Liver (tissue), 8 donors: ENCODE measurements at regions not wholly inside any gene's neighbourhood (a gene's known extent, or its start where the extent isn't known, plus 50 kb on each side); places are given as distances from the start of the nearest gene placed in this dataset.

Source experiments
- DNase-seq: peaks from one replicate; pipeline ENCODE4 v3.0.0-alpha.2; 2017; ENCODE audit warnings: low spot score
- H3K27ac ChIP-seq, 2 donors: one replicate each; pipeline ENCODE4 v1.7.0; 2013; ENCODE audit warnings: inconsistent platforms in 2 of 2, low read length in 2 of 2, control low read depth in 1 of 2, low read depth in 1 of 2, mild to moderate bottlenecking in 1 of 2
- H3K27me3 ChIP-seq, 4 donors: one replicate each; pipeline versions ENCODE4 v1.6.1 to v1.7.0; 2013; ENCODE audit warnings: low read length in 3 of 4, inconsistent platforms in 1 of 4, mild to moderate bottlenecking in 1 of 4, moderate library complexity in 1 of 4; ENCODE audit not compliant: control insufficient read depth in 4 of 4, insufficient read depth in 4 of 4
- H3K36me3 ChIP-seq, 4 donors: one replicate each; pipeline versions ENCODE4 v1.6.1 to v1.7.0; 2013; ENCODE audit warnings: low read length in 3 of 4, mild to moderate bottlenecking in 3 of 4, low read depth in 1 of 4, moderate library complexity in 1 of 4; ENCODE audit not compliant: control insufficient read depth in 4 of 4, insufficient read depth in 3 of 4
- H3K4me1 ChIP-seq, 4 donors: one replicate each; pipeline versions ENCODE4 v1.6.1 to v1.7.0; 2013; ENCODE audit warnings: low read length in 3 of 4, mild to moderate bottlenecking in 3 of 4, moderate library complexity in 1 of 4; ENCODE audit not compliant: control insufficient read depth in 4 of 4, insufficient read depth in 4 of 4
- H3K4me3 ChIP-seq, 3 donors: one replicate each; pipeline versions ENCODE4 v1.6.1 to v1.7.0; 2013; ENCODE audit warnings: low read length in 3 of 3, control low read depth in 1 of 3, low read depth in 1 of 3, mild to moderate bottlenecking in 1 of 3
- H3K9ac ChIP-seq, 2 donors: one replicate each; pipeline ENCODE4 v1.7.0; 2013; ENCODE audit warnings: low read length in 2 of 2, mild to moderate bottlenecking in 2 of 2, moderate library complexity in 2 of 2, control low read depth in 1 of 2, low read depth in 1 of 2
- H3K9me3 ChIP-seq, 4 donors: one replicate each; pipeline versions ENCODE4 v1.6.1 to v1.7.0; 2013; ENCODE audit warnings: low read length in 3 of 4; ENCODE audit not compliant: control insufficient read depth in 4 of 4
- CTCF ChIP-seq: fragments of 150-350 bp; IDR thresholded peaks from 2 replicates; pipeline ENCODE4 v1.5.1; 2017; ENCODE audit warnings: improper control_type of control experiment, low read depth, low read length; ENCODE audit not compliant: missing input control
- EGR1 ChIP-seq, 2 donors: IDR thresholded peaks; 2 replicates each; pipeline ENCODE4 v1.6.1; 2016 to 2018; ENCODE audit warnings: antibody characterized with exemption in 2 of 2, low read depth in 2 of 2
- FOXA1 ChIP-seq: IDR thresholded peaks from 2 replicates; pipeline ENCODE4 v1.6.1; 2016; ENCODE audit warnings: antibody characterized with exemption
- FOXA2 ChIP-seq: IDR thresholded peaks from 2 replicates; pipeline ENCODE4 v1.6.1; 2016; ENCODE audit warnings: antibody characterized with exemption
- GABPA ChIP-seq, 2 donors: IDR thresholded peaks in 1 of 2; conservative IDR thresholded peaks in 1 of 2; 2 replicates each; pipeline ENCODE4 v1.6.1; 2016; ENCODE audit warnings: antibody characterized with exemption in 2 of 2, mild to moderate bottlenecking in 1 of 2, moderate library complexity in 1 of 2
- HNF4A ChIP-seq, 2 donors: conservative IDR thresholded peaks; 2 replicates each; pipeline ENCODE4 v1.6.1; 2016; ENCODE audit warnings: antibody characterized with exemption in 2 of 2, mild to moderate bottlenecking in 2 of 2
- HNF4G ChIP-seq: IDR thresholded peaks from 2 replicates; pipeline ENCODE4 v1.6.1; 2016; ENCODE audit warnings: antibody characterized with exemption
- JUND ChIP-seq, 2 donors: IDR thresholded peaks; 2 replicates each; pipeline ENCODE4 v1.6.1; 2016; ENCODE audit warnings: antibody characterized with exemption in 2 of 2
- MAX ChIP-seq: IDR thresholded peaks from 2 replicates; pipeline ENCODE4 v1.6.1; 2016; ENCODE audit warnings: antibody characterized with exemption
- NR2F2 ChIP-seq: IDR thresholded peaks from 2 replicates; pipeline ENCODE4 v1.6.1; 2016; ENCODE audit warnings: antibody characterized with exemption
- RAD21 ChIP-seq, 2 donors: IDR thresholded peaks; 2 replicates each; pipeline ENCODE4 v1.6.1; 2016; ENCODE audit warnings: antibody characterized with exemption in 2 of 2, mild to moderate bottlenecking in 2 of 2
- REST ChIP-seq: IDR thresholded peaks from 2 replicates; pipeline ENCODE4 v1.6.1; 2016; ENCODE audit warnings: antibody characterized with exemption, mild to moderate bottlenecking
- RXRA ChIP-seq, 2 donors: IDR thresholded peaks; 2 replicates each; pipeline ENCODE4 v1.6.1; 2017 to 2018; ENCODE audit warnings: antibody characterized with exemption in 2 of 2, mild to moderate bottlenecking in 1 of 2
- SP1 ChIP-seq: IDR thresholded peaks from 2 replicates; pipeline ENCODE4 v1.6.1; 2018; ENCODE audit warnings: antibody characterized with exemption, mild to moderate bottlenecking
- TAF1 ChIP-seq: conservative IDR thresholded peaks from 2 replicates; pipeline ENCODE4 v1.6.1; 2016; ENCODE audit warnings: antibody characterized with exemption, mild to moderate bottlenecking
- YY1 ChIP-seq: IDR thresholded peaks from 2 replicates; pipeline ENCODE4 v1.6.1; 2016; ENCODE audit warnings: antibody characterized with exemption, mild to moderate bottlenecking
- ZBTB33 ChIP-seq: IDR thresholded peaks from 2 replicates; pipeline ENCODE4 v1.6.1; 2016; ENCODE audit warnings: antibody characterized with exemption
- WGBS: extraction: QIAGEN DNeasy Blood & Tissue Kit; methylation state at CpG from one replicate; pipeline ENCODE4 v1.1.7; 2013; 5-methylcytosine and 5-hydroxymethylcytosine counted together
- TF ChIP-seq, protein P1 (sequence below): IDR thresholded peaks from 2 replicates; pipeline ENCODE4 v1.6.1; 2016; ENCODE audit warnings: antibody characterized with exemption
- donor health status: healthy.
- donor health status: healthy.
- donor health status: healthy.
- donor health status: healthy.
- donor health status: healthy.

GRCh38 chr11:56910046-56910773, 78.5 kb upstream of the OR5AK2 start:
- no peak overlapping the region for H3K9ac ChIP-seq
- no peak for DNase-seq
- H3K4me3 ChIP-seq = no peak overlapping the region
- H3K36me3 ChIP-seq = no peaks in the 10 kb centered on the region
- 73% methylated on average over 10 of the region's 10 CpGs for WGBS
- no peak for TF ChIP-seq YY1
- no peak for TF ChIP-seq FOXA2
- TF ChIP-seq SP1 = no peak
- no peak for TF ChIP-seq HNF4G
- TF ChIP-seq CTCF = no peak
- TF ChIP-seq RAD21 (IDR thresholded peaks at IDR 0.05) = no peak
- no peak for TF ChIP-seq JUND (IDR thresholded peaks at IDR 0.05)
- TF ChIP-seq, protein P1, sequence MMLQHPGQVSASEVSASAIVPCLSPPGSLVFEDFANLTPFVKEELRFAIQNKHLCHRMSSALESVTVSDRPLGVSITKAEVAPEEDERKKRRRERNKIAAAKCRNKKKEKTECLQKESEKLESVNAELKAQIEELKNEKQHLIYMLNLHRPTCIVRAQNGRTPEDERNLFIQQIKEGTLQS = no peak
- H3K9me3 ChIP-seq = no peaks in the 10 kb centered on the region
- no peaks in the 10 kb centered on the region for H3K4me1 ChIP-seq
- H3K27ac ChIP-seq = no peak overlapping the region
- H3K27me3 ChIP-seq = no peaks in the 10 kb centered on the region

DNA sequence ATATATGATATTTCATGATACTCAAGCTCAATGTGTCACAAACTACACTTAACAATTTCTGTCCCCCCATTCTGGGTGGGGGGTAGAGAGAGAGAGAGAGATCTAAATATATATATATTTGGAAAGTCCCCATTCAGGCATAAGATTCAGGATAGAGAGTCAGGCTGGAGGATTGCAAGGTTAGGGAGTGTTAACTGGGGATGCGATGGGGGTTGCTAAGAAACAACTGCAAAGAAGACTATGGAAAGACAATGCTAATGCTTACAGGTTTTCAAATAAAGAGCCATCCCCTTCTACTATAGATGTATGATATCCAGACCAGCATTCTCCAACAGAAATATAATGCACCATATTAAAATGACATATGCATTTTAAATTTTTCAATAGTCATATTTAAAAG, 79.2 kb upstream of the OR5AK2 start:
- 89% methylated on average over 1 of the region's 1 CpG for WGBS
- no peaks in the 10 kb centered on the region for H3K36me3 ChIP-seq
- H3K9ac ChIP-seq = no peak overlapping the region

More for the DNA sequence above, 79.2 kb upstream of the OR5AK2 start:
- Histone ChIP-seq H3K9me3 (no peaks in the 10 kb centered on the region), H3K4me1 (no peaks in the 10 kb centered on the region), H3K27ac (no peak overlapping the region), H3K27me3 (peaks cover 0 to 3% (median 0%) of the 10 kb centered on the region in 4 donors), H3K4me3 (no peak overlapping the region)
- TF ChIP-seq RXRA (IDR thresholded peaks at IDR 0.05) = no peak
- no peak for TF ChIP-seq EGR1 (IDR thresholded peaks at IDR 0.05; ENCODE audit: low read depth in 2 of 2)
- TF ChIP-seq RAD21 (IDR thresholded peaks at IDR 0.05) = no peak
- no peak for TF ChIP-seq HNF4G
- no peak for TF ChIP-seq JUND (IDR thresholded peaks at IDR 0.05)
- no peak for TF ChIP-seq CTCF
- no peak for TF ChIP-seq FOXA1
- no peak for TF ChIP-seq MAX
- TF ChIP-seq TAF1 = no peak
- TF ChIP-seq HNF4A (conservative IDR thresholded peaks at IDR 0.05) = no peak
- TF ChIP-seq REST = no peak
- TF ChIP-seq, protein P1 = no peak
- TF ChIP-seq GABPA (IDR thresholded peaks at IDR 0.05 in 1 of 2, conservative IDR thresholded peaks at IDR 0.05 in 1 of 2) = no peak
- no peak for TF ChIP-seq NR2F2
- no peak for TF ChIP-seq ZBTB33
- no peak for TF ChIP-seq YY1
- TF ChIP-seq FOXA2 = no peak
- TF ChIP-seq SP1 = no peak
- no peak for DNase-seq
